Sigmoid colon (tissue), 4 donors: ENCODE measurements at regions not wholly inside any gene's neighbourhood (a gene's known extent, or its start where the extent isn't known, plus 50 kb on each side); places are given as distances from the start of the nearest gene placed in this dataset.

ENCODE experiments used
- CTCF ChIP-seq, 4 experiments: fragments of 450-650 bp in 3 of 4; fragments of 200-600 bp in 1 of 4; IDR thresholded peaks; one replicate each; pipeline ENCODE4 v1.5.1; 2016 to 2019; ENCODE audit warnings: antibody characterized with exemption in 4 of 4, mild to moderate bottlenecking in 3 of 4, moderate library complexity in 2 of 4
- EP300 ChIP-seq, 4 donors: sonication (generic); formaldehyde crosslinking; IDR thresholded peaks; one replicate each; pipeline ENCODE4 v1.6.1; 2017; ENCODE audit warnings: antibody characterized with exemption in 4 of 4
- POLR2A ChIP-seq, 2 donors: fragments of 450-650 bp; IDR thresholded peaks; one replicate each; pipeline ENCODE4 v1.6.1; 2016; ENCODE audit warnings: antibody characterized with exemption in 2 of 2, mild to moderate bottlenecking in 2 of 2, moderate library complexity in 2 of 2
- POLR2AphosphoS5 ChIP-seq, 4 donors: sonication (generic); formaldehyde crosslinking; IDR thresholded peaks; one replicate each; pipeline ENCODE4 v1.6.1; 2017; ENCODE audit warnings: antibody characterized with exemption in 4 of 4

- TF ChIP-seq EP300 (IDR thresholded peaks at IDR 0.05) (no peak), CTCF (IDR thresholded peaks at IDR 0.05) (no peak), POLR2A (IDR thresholded peaks at IDR 0.05) (no peak), POLR2AphosphoS5 (IDR thresholded peaks at IDR 0.05) (no peak)
Observed at GRCh38 chr21:31397515-31397926, 53.5 kb upstream of the TIAM1 start.
